Muscle of arm (tissue), 1 donor: ENCODE measurements at regions not wholly inside any gene's neighbourhood (a gene's known extent, or its start where the extent isn't known, plus 50 kb on each side); places are given as distances from the start of the nearest gene placed in this dataset.
A peak's percentile ranks its signal among the peaks of the same experiment; 100 is the strongest.

ENCODE experiments used
- DNase-seq: peaks from one replicate; pipeline ENCODE4 v3.0.0-alpha.2; 2013

- no peak for DNase-seq
Observed at GRCh38 chr12:68449196-68449595, 117.0 kb upstream of the MDM1 start.

- DNase-seq: no peak
Observed at GRCh38 chr12:68450947-68451260, 118.7 kb upstream of the MDM1 start.

DNA sequence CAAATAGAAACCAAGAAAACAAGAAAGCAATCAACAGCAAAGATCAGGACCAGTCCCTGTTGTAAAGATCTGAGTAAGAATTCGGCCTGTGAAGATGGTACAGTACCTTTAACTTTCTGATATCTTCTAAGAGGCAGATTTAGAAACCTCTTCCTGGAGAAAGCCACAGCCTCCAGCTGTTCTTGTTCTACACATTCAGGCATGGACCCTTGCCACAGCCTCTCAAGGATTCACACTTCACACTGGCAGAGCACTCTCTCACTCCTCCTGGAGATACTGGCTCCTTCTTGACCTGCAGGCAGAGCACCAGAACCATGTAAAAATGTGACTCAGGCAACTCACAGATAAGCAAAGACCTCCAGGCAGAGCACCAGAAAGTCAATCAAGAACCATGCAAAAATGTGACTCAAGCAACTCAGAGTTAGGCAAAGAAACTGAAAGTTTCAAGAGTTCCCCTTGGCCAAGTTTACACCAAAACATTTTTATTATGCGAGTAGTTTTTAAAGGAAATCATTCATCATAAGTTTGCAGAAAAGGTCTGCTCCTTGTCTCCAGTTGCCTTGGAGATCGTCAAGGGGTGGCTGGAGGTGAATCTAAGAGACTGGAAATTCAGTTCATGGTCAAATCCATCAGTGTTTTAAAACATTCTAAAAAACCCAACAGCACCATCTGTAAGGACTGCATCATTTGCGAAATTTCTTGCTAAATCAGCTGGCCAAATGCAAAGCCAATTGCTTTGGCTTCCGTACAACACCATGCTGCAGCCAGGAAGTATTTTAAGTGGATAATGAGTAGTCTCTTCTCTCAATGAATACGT lies 119.3 kb upstream of the MDM1 start:
- DNase-seq: peak; percentile 78

DNA sequence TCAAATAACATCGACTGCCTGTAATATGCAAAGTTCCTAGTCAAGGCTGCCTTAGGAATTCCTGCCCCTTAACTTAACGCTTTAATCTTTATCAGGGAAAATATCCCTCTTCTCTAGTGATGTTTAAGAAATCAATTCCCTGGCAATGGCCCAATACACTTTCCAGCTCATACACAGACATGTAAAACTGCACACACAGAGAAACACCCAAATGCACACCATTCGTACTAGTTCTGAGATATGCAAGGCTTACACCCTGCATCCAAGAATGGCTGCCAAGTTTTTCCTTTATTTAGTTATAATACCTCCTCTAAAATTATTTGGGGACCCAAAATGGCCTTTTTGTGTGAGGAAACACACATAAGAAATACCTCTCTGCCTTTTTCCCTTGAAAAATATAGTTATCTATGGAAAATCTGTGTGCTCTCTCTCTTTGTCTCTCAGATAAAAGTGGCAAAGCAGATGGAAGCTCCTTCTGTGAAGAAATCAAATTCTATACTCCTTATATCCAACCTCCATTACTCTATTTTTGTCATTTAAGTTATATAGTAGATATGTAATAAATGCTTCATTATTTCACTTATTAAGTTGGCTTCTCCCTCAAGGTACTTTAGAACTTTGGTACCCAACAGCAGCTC lies 120.0 kb upstream of the MDM1 start:
- DNase-seq: no peak

DNA sequence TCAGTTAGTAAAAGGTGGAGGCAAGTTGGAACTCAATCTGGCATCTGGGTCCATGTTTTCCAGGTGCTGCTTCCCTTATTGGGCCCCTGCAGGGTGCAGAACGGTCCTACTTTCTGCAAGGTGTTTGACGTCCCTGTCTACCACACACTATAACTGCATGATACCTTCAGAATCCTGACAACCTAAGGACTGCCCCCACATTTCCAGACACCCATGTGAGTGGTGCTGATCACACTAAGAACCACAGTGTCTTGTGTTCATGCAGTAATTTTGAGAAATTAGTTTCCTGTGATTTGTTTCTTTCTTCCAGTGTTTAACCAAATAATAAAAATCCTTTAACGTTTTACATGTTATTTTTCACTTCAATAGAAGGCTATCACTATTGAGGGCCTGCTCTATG lies 121.1 kb upstream of the MDM1 start:
- no peak for DNase-seq

DNA sequence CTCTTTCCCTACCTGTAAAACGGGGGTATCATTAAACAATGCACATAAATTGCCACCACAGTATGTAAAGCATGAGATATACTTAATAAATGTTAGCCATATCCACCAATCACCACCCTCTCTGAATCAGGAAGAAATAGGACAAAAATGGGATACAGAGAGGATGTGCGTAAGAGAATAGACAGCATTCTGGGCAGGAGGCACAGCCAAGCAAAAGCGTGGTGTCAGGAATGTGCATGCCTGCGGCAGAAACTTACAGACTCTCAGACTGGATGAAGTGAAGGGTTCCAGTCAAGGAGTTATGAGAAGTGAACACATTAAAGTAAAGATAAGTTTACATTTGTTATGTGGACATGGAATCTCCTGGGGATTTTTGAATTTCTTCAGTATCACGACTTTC lies 121.7 kb upstream of the MDM1 start:
- no peak for DNase-seq

- DNase-seq: no peak
Observed at GRCh38 chr12:68454892-68455291, 122.7 kb upstream of the MDM1 start.

DNA sequence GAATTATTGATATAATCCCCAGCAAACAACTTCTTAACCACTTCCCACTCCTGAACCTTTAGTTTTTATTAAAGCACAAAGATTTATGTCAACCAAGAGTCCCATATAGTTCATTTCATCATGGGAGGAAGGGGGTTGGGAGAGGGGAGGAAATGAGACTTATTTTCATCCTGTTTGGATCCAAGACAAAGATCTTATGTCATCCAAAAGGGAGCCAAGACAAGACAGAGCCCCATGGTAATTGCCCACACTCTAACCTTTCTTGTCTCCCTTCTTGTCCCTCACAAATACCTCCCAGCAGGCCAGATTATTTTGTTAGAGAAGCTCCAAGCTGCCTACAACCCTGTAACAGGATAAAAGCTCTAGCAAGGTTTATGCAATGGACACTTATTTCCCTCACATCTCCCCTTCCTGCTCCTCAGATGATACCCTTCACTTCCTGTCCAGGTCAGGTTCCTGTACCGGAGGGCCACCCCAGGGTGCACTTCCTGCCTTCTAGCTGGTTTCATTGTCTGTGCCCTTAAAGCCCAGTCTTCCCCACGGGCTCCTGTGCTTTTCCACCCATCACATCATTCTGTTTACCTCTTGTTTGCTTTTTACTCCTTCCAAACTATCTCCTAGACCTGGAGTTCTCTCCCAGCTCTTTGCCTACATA lies 123.7 kb upstream of the MDM1 start:
- no peak for DNase-seq

DNA sequence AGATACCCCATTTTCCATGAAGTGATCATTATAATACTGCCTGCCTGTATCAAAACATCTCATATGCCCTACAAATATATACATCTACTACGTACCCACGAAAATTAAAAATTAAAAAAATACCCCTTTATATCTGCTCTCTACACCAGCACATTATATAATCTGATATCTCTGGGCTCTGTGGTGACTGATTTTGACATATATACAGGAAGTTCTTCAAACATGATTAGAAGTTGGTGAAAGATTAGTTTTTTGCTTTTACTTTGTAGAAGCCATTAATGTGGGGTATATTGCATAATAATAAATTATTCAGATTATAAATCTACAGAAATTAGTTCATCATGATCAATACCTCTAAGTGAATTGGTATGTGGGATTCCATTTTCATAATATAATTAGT lies 126.7 kb upstream of the MDM1 start:
- no peak for DNase-seq

DNA sequence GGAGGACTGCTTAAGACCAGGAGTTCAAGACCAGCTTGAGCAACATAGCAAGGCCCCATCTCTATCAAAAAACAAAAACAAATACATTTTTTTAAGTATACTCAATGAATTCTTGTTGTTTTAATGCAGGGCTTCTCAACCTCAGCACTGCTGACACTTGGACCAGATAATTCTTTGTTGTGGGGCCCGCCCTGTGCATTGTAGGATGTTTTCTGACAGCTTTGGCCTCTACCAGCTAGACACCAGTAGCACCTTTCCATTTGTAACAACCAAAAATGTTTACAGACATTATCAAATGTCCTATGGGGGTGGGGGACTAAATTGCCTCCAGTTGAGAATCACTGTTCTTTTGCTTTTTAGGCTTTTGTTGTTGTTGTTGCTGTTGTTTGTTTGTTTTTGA lies 128.1 kb upstream of the MDM1 start:
- DNase-seq: no peak

DNA sequence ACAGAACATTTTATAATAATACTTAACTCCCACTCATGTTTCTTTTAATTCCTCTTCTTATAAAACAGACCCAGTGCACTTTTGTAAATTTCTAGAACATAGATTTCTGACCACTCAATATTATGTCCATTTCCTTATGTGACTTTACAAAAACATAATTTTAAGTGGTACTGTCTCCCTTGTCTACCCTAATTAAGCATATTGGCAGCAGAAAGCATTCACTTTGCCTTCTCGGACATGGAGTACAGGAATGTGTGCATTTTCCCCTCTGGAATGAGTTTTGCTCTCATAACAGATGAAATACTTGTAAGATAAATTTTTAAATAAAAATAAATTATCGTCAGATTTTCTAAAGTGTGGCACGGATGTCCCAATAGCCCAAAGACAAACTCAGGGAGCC lies 129.5 kb upstream of the MDM1 start:
- no peak for DNase-seq

DNA sequence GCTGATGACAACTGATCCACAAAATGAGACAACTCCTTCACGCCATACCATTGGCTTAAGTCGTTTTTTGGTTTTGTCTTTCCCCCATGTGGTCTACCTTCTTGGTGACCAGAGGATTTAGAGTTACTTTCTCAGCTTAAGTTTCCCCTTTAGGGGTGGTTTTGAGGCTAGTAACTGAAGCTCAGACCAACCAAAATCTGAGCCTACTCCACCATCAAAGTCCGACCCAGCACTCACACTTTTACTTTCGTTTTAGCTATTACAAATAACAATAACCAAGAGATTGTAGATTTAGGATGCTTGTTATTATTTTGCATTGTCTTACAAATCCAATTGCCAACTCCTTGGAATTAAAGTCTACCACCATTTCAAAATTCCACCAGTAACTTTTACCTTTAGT lies 130.6 kb upstream of the MDM1 start:
- DNase-seq: no peak

DNA sequence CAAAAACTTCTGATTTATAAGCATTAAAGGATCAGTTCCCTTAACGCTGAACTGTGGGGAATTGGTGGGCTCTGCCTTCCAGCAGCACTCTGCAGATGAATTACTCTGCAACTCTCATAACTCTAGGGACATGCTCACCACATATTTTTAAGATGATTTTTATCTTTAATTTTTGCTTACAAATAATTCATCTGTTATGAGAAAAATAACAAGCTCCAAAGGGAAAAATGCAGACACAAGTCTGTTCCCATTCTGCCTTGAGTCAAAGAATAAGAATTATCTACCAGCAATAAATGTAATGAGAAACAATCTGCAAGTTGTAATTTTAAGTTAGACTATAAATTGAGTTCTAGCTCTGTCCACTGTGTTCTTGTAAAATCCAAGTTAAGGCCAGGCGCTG lies 133.1 kb upstream of the MDM1 start:
- no peak for DNase-seq

- no peak for DNase-seq
Observed at GRCh38 chr12:68467514-68467913, 135.4 kb upstream of the MDM1 start.

- no peak for DNase-seq
Observed at GRCh38 chr12:68468036-68468435, 135.9 kb upstream of the MDM1 start.

GRCh38 chr12:68469113-68469512 lies 137.0 kb upstream of the MDM1 start:
- DNase-seq: no peak

- DNase-seq: no peak
Observed at GRCh38 chr12:68470664-68471328, 138.6 kb upstream of the MDM1 start.

DNA sequence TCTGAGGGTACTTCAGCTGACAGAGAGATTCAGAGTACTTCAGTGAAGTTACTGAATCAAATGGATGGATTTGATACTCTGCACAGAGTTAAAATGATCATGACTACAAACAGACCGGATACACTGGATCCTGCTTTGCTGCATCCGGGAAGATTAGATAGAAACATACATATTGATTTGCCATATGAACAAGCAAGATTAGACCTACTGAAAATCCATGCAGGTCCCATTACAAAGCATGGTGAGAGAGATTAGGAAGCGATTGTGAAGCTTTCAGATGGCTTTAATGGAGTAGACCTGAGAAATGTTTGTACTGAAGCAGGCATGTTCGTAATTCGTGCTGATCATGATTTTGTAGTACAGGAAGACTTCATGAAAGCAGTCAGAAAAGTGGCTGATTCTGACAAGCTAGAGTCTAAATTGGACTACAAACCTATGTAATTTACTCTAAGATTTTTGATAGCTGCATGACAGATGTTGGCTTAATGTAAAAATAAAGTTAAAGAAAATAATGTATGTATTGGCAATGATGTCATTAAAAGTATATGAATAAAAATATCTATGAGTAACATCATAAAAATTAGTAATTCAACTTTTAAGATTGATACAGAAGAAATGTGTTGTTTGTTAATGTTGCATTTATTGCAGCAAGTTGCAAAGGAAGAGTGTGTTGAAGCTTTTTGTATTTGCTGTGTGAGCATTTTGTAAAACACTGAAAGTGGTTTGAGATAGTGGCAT lies 136.1 kb upstream of the RAP1B start:
- DNase-seq: no peak

- DNase-seq: no peak
Observed at GRCh38 chr12:68476794-68477193, 133.9 kb upstream of the RAP1B start.

DNA sequence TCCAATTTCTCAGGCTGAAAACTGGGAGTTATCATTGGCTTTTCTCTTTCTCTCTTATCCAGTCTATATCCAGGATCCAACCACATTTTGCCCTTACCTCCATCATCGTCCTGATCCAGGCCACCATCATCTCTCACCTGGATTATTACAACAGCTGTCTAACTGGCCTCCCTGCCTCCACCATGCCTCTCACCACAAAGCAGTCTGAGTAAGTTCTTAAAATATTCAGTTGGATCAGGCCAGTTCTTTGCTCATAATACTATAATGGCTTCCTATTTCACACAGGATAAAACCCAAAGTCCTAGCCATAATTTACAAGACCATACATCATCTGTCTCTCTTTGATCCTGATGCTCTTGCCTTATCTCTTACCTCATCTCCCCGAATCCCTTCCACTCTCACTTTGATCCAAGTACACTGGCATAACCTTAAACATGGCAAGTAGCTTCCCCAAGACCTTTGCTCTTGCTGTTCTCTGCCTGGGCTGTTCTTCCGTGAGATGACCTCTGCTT lies 133.4 kb upstream of the RAP1B start:
- DNase-seq: no peak

DNA sequence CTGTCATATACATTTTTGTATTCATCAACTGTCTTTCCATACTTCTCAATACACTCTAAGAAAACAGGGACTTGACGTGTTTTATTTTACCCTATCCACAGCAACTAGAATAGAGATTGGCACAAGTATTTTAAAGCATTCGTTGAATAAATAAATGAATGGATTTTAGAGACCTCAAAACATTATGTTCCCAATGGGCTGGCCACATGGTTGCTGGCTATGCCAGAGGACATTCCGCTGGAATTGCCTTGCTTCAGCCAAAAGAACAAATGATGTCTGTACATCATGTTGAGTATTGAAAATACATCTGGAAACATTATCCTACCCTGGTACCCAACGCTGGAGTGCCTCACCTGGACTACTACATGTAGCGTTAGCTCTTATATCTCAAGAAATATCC lies 132.8 kb upstream of the RAP1B start:
- no peak for DNase-seq
